ENCODE measurements at regions not wholly inside any gene's neighbourhood (a gene's known extent, or its start where the extent isn't known, plus 50 kb on each side); places are given as distances from the start of the nearest gene placed in this dataset.

DNA sequence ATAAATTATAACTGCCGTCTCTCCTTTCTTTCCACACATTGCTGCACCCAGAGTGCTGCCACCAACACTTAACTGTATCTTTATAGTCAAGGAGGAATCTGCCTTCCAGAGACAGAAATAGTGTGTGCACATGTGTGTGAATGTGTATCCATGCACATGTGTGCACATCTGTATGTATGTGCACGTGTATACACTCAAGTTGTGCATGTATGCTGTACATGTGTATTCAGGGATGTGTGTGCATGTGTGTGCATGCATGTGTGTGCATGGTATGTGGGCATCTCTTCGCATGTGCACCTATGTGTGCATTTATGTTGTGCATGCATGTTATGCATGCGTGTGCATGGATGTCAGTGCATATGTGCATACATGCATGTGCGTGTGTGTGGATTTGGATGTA, 253.3 kb downstream of the KLF6 start:
- Mint-ChIP-seq H3K4me3 (no peak overlapping the region), H3K36me3 (no peaks in the 10 kb centered on the region), H3K27ac (no peak overlapping the region), H3K27me3 (ENCODE audit: insufficient read depth, low read depth) (peaks cover 7% of the 10 kb centered on the region), H3K4me1 (no peaks in the 10 kb centered on the region), H3K9me3 (peaks cover 3% of the 10 kb centered on the region)
- TF ChIP-seq EZH2phosphoT487 (IDR thresholded peaks at IDR 0.05) = no peak
- TF ChIP-seq CTCF (IDR thresholded peaks at IDR 0.05) = no peak
- no peak for DNase-seq (ENCODE audit: low spot score)
- Histone ChIP-seq H4K20me1 (ENCODE audit: low read depth) (no peaks in the 10 kb centered on the region), H3K36me3 (no peaks in the 10 kb centered on the region), H3K27ac (no peak overlapping the region), H3K79me2 (ENCODE audit: low read depth) (no peaks in the 10 kb centered on the region), H3K9ac (no peak overlapping the region), H3K4me1 (no peaks in the 10 kb centered on the region), H3K9me3 (ENCODE audit: low read depth) (no peaks in the 10 kb centered on the region), H3K4me3 (no peak overlapping the region), H2AFZ (replicated peaks) (no peak overlapping the region), H3F3A (ENCODE audit: low read depth) (no peaks in the 10 kb centered on the region), H3K27me3 (no peaks in the 10 kb centered on the region), H3K4me2 (no peak overlapping the region)

- no peak overlapping the region for H3K27ac ChIP-seq
- no peaks in the 10 kb centered on the region for H3K36me3 ChIP-seq
- no peaks in the 10 kb centered on the region for H3K4me1 Mint-ChIP-seq
- H3K4me2 ChIP-seq = no peak overlapping the region
- H3F3A ChIP-seq (ENCODE audit: low read depth) = no peaks in the 10 kb centered on the region
- H3K4me1 ChIP-seq = no peaks in the 10 kb centered on the region
- H3K27ac Mint-ChIP-seq = no peak overlapping the region
- H3K9me3 ChIP-seq (ENCODE audit: low read depth) = no peaks in the 10 kb centered on the region
- H3K9me3 Mint-ChIP-seq = peaks cover 3% of the 10 kb centered on the region
- no peak overlapping the region for H3K9ac ChIP-seq
- DNase-seq (ENCODE audit: low spot score) = no peak
- H2AFZ ChIP-seq (replicated peaks) = no peak overlapping the region
- H3K4me3 Mint-ChIP-seq = no peak overlapping the region
- H3K27me3 ChIP-seq = no peaks in the 10 kb centered on the region
- H3K36me3 Mint-ChIP-seq = no peaks in the 10 kb centered on the region
- no peaks in the 10 kb centered on the region for H4K20me1 ChIP-seq (ENCODE audit: low read depth)
- TF ChIP-seq EZH2 (IDR thresholded peaks at IDR 0.05) = no peak
- no peak for TF ChIP-seq CTCF (IDR thresholded peaks at IDR 0.05)
- no peak for TF ChIP-seq EZH2phosphoT487 (IDR thresholded peaks at IDR 0.05)
- no peaks in the 10 kb centered on the region for H3K79me2 ChIP-seq (ENCODE audit: low read depth)
- peaks cover 7% of the 10 kb centered on the region for H3K27me3 Mint-ChIP-seq (ENCODE audit: insufficient read depth, low read depth)
- no peak overlapping the region for H3K4me3 ChIP-seq
Measured at GRCh38 chr10:3530783-3531645, 254.0 kb downstream of the KLF6 start.

DNA sequence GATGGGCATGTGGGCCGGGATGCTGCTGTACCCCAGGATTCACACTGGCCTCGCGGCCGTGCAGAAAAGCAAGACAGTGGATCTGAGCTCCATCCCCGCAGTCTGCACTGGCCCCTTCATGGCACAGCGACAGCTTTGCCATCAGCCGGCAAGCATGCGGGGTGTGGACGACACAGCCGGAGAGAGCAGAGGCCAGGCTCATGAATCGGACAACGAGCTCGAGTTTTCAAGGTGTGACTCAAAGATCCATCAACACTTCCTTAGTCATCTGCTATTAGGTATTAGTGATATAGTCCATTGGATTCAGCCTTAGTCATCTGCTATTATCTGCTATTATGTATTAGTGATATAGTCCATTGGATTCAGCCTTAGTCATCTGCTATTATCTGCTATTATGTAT, 254.7 kb downstream of the KLF6 start:
- peaks cover 7% of the 10 kb centered on the region for H3K27me3 Mint-ChIP-seq (ENCODE audit: insufficient read depth, low read depth)
- no peak overlapping the region for H3K4me3 ChIP-seq
- no peak overlapping the region for H3K4me3 Mint-ChIP-seq
- no peaks in the 10 kb centered on the region for H3K4me1 ChIP-seq
- H3K9me3 Mint-ChIP-seq = peaks cover 6% of the 10 kb centered on the region
- H3K27me3 ChIP-seq = no peaks in the 10 kb centered on the region
- H4K20me1 ChIP-seq (ENCODE audit: low read depth) = no peaks in the 10 kb centered on the region
- H3K27ac Mint-ChIP-seq = no peak overlapping the region
- peaks cover 3% of the 10 kb centered on the region for H3K4me1 Mint-ChIP-seq
- H2AFZ ChIP-seq (replicated peaks) = no peak overlapping the region
- no peak overlapping the region for H3K9ac ChIP-seq
- H3K36me3 Mint-ChIP-seq = no peaks in the 10 kb centered on the region
- no peak for DNase-seq (ENCODE audit: low spot score)
- TF ChIP-seq EZH2 (IDR thresholded peaks at IDR 0.05) = no peak
- no peak for TF ChIP-seq CTCF (IDR thresholded peaks at IDR 0.05)
- TF ChIP-seq EZH2phosphoT487 (IDR thresholded peaks at IDR 0.05) = no peak
- no peaks in the 10 kb centered on the region for H3K9me3 ChIP-seq (ENCODE audit: low read depth)
- no peak overlapping the region for H3K27ac ChIP-seq
- H3K4me2 ChIP-seq = no peak overlapping the region
- no peaks in the 10 kb centered on the region for H3K36me3 ChIP-seq
- no peaks in the 10 kb centered on the region for H3K79me2 ChIP-seq (ENCODE audit: low read depth)
- no peaks in the 10 kb centered on the region for H3F3A ChIP-seq (ENCODE audit: low read depth)

All from neural progenitor cell (in vitro differentiated cells).